OCI-LY7 (cell line): ENCODE measurements at regions not wholly inside any gene's neighbourhood (a gene's known extent, or its start where the extent isn't known, plus 50 kb on each side); places are given as distances from the start of the nearest gene placed in this dataset.
A peak's percentile ranks its signal among the peaks of the same experiment; 100 is the strongest.

ENCODE experiments used
- BruUV-seq: library from RNA; stranded (reverse); fragments of 400-500 nt; replicated peaks from 2 replicates; lab custom pipeline; 2021; lab: Mats Ljungman, UMichigan
- CTCF ChIA-PET: fragments of 300-600 bp; sonication (Branson Sonifier 250); formaldehyde crosslinking; loops from one replicate; lab custom pipeline; 2022; ENCODE audit warnings: antibody characterized with exemption; ENCODE audit not compliant: unreplicated experiment; lab: Charles Lee
- POLR2A ChIA-PET: fragments of 300-600 bp; sonication (Branson Sonifier 250); formaldehyde crosslinking; loops from one replicate; lab custom pipeline; 2022; ENCODE audit warnings: antibody characterized with exemption; lab: Charles Lee
- DNase-seq: peaks from one replicate; pipeline ENCODE4 v3.0.0-alpha.2; 2015; ENCODE audit warnings: low spot score
- H2AFZ ChIP-seq: fragments of 200-600 bp; sonication (generic), shearing (Covaris generic); 2 replicates; pipeline ENCODE4 v1.6.1; 2014; ENCODE audit warnings: mild to moderate bottlenecking, antibody characterized with exemption, low read length, moderate library complexity
- H3K27ac ChIP-seq: fragments of 200-600 bp; sonication (generic); 2 replicates; pipeline ENCODE4 v1.5.1; 2014; ENCODE audit warnings: mixed run types, low read depth, mild to moderate bottlenecking, moderate library complexity, low read length, inconsistent platforms; ENCODE audit not compliant: poor library complexity, severe bottlenecking
- H3K36me3 ChIP-seq: fragments of 200-600 bp; sonication (generic); 2 replicates; pipeline ENCODE4 v1.6.1; 2014; ENCODE audit warnings: mild to moderate bottlenecking, antibody characterized with exemption, low read length, moderate library complexity, mixed read lengths; ENCODE audit not compliant: insufficient read depth
- H3K4me1 ChIP-seq: fragments of 200-600 bp; sonication (generic); 2 replicates; pipeline ENCODE4 v1.5.1; 2014; ENCODE audit warnings: mild to moderate bottlenecking, low read length; ENCODE audit not compliant: insufficient read depth, poor library complexity, severe bottlenecking
- H3K4me2 ChIP-seq: fragments of 200-600 bp; sonication (generic); 2 replicates; pipeline ENCODE4 v1.6.1; 2014; ENCODE audit warnings: mild to moderate bottlenecking, low read length
- H3K4me3 ChIP-seq: fragments of 200-600 bp; sonication (generic); 2 replicates; pipeline ENCODE4 v1.5.1; 2014; ENCODE audit warnings: mild to moderate bottlenecking, low read depth, low read length; ENCODE audit not compliant: poor library complexity, severe bottlenecking
- H3K79me2 ChIP-seq: fragments of 200-600 bp; sonication (generic); 2 replicates; pipeline ENCODE4 v1.6.1; 2016; ENCODE audit warnings: low read depth, mild to moderate bottlenecking, low read length, moderate library complexity, mixed read lengths; ENCODE audit not compliant: insufficient read depth
- H3K9me2 ChIP-seq: fragments of 200-600 bp; sonication (generic); 2 replicates; pipeline ENCODE4 v1.6.1; 2016; ENCODE audit warnings: mild to moderate bottlenecking, low read length, mixed read lengths; ENCODE audit not compliant: insufficient read depth
- H3K9me3 ChIP-seq: fragments of 200-600 bp; sonication (generic); 2 replicates; pipeline ENCODE4 v1.6.1; 2014; ENCODE audit warnings: mild to moderate bottlenecking, mixed run types, low read length, mixed read lengths
- H4K20me1 ChIP-seq: fragments of 200-600 bp; sonication (generic); 2 replicates; pipeline ENCODE4 v1.6.1; 2014; ENCODE audit warnings: mild to moderate bottlenecking, antibody characterized with exemption, low read length, moderate library complexity, mixed read lengths; ENCODE audit not compliant: insufficient read depth
- CTCF ChIP-seq: fragments of 200-600 bp; sonication (generic); conservative IDR thresholded peaks from 2 replicates; pipeline ENCODE4 v1.5.1; 2014; ENCODE audit warnings: mild to moderate bottlenecking, antibody characterized with exemption, low read length, moderate library complexity, mixed read lengths
- EZH2phosphoT487 ChIP-seq: fragments of 200-600 bp; sonication (generic); IDR thresholded peaks from 2 replicates; pipeline ENCODE4 v1.6.1; 2018; ENCODE audit warnings: low read depth, borderline replicate concordance, mild to moderate bottlenecking, mixed run types, antibody characterized with exemption, low read length, moderate library complexity, mixed read lengths
- intact Hi-C: fragments of 100-400 bp; cut with micrococcal nuclease; formaldehyde crosslinking; loops from one replicate; pipeline ENCODE4 v1.10.0; 2022; ENCODE audit not compliant: unreplicated experiment

- no peaks in the 10 kb centered on the region for H4K20me1 ChIP-seq
- no peaks in the 10 kb centered on the region for H3K9me3 ChIP-seq
- DNase-seq = no peak
- no peaks in the 10 kb centered on the region for H3K9me2 ChIP-seq
- intact Hi-C loops = no loop called here
- CTCF ChIA-PET = no interaction called here
- TF ChIP-seq CTCF (no peak), EZH2phosphoT487 (no peak)
- H3K4me2 ChIP-seq = no peak overlapping the region
- no peaks in the 10 kb centered on the region for H3K79me2 ChIP-seq
- no peaks in the 10 kb centered on the region for H3K4me1 ChIP-seq
- no TSS peak for BruUV-seq
- H2AFZ ChIP-seq = no peak overlapping the region
- H3K4me3 ChIP-seq = no peak overlapping the region
- H3K36me3 ChIP-seq = no peaks in the 10 kb centered on the region
- no peak overlapping the region for H3K27ac ChIP-seq
- POLR2A ChIA-PET = no interaction called here
Measured at GRCh38 chr13:57553932-57554331, 77.6 kb upstream of the PCDH17 start.

DNA sequence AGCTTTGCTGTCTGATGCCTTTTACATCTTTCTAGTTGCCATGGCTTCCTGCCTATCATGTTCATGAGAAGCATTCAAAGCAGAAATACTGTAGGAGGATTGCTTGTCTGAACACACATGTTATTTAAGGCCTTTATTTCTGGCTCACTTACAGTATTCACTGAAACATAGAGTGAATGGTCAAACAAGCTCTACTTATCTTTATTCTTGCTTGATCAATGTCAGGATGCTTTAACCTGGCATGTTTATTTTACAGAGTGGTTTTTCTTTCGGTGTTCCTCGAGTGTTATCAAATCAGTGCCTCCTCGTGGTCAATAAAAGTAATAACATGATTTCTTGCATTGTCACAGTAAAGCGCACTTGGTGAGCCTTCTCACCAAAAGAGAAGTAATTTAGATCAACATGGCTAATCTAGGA lies 73.5 kb upstream of the PCDH17 start:
- Histone ChIP-seq H3K79me2 (no peaks in the 10 kb centered on the region), H3K27ac (no peak overlapping the region), H3K4me3 (no peak overlapping the region), H3K9me3 (no peaks in the 10 kb centered on the region), H2AFZ (no peak overlapping the region), H3K4me1 (no peaks in the 10 kb centered on the region), H4K20me1 (no peaks in the 10 kb centered on the region), H3K36me3 (no peaks in the 10 kb centered on the region), H3K4me2 (no peak overlapping the region), H3K9me2 (no peaks in the 10 kb centered on the region)
- peak; percentile 17 for DNase-seq
- CTCF ChIA-PET = no interaction called here
- intact Hi-C loops = no loop called here
- TF ChIP-seq CTCF = peak; percentile 67
- TF ChIP-seq EZH2phosphoT487 = no peak
- BruUV-seq = no TSS peak
- POLR2A ChIA-PET = no interaction called here

DNA sequence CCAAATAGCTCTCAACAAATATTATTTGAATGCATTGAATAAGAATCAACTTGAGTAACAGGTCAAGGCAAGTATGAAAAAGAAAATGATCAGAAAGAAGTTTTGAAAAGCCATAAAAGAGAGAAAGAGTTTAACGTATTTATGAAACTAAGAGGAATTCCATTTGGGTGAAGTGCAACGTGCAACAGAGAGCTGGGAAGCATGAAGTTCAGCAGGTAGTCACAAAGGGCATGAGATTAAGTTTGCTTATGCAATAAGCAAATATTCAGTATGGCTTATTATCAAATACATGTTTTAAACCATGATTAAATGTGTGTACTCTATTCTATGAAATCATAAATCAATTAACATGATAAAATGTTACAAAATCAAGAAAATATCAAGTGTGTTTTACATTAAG lies 62.7 kb upstream of the PCDH17 start:
- Histone ChIP-seq H3K27ac (no peak overlapping the region), H4K20me1 (no peaks in the 10 kb centered on the region), H3K9me3 (no peaks in the 10 kb centered on the region), H3K4me2 (no peak overlapping the region), H2AFZ (no peak overlapping the region), H3K36me3 (no peaks in the 10 kb centered on the region), H3K4me3 (no peak overlapping the region), H3K9me2 (no peaks in the 10 kb centered on the region), H3K79me2 (no peaks in the 10 kb centered on the region), H3K4me1 (no peaks in the 10 kb centered on the region)
- POLR2A ChIA-PET = no interaction called here
- no TSS peak for BruUV-seq
- intact Hi-C loops = no loop called here
- CTCF ChIA-PET = no interaction called here
- no peak for DNase-seq
- TF ChIP-seq EZH2phosphoT487 (no peak), CTCF (no peak)
